MCF 10A (cell line): ENCODE measurements at regions not wholly inside any gene's neighbourhood (a gene's known extent, or its start where the extent isn't known, plus 50 kb on each side); places are given as distances from the start of the nearest gene placed in this dataset.

Experiments
- BruUV-seq: library from RNA; stranded (reverse); fragments of 400-500 nt; replicated peaks from 2 replicates; lab custom pipeline; 2021; lab: Mats Ljungman, UMichigan
- CTCF ChIA-PET: fragments of 300-600 bp; sonication (Branson Sonifier 250); formaldehyde crosslinking; extraction: SDS; loops from one replicate; lab custom pipeline; 2021; ENCODE audit warnings: antibody characterized with exemption, inconsistent platforms; lab: Yijun Ruan, JAX
- POLR2A ChIA-PET: fragments of 300-600, 350-650 bp; sonication (Branson Sonifier 250); formaldehyde crosslinking; extraction: SDS; loops from one replicate; lab custom pipeline; 2020; ENCODE audit warnings: antibody characterized with exemption, inconsistent platforms; lab: Yijun Ruan, JAX
- DNase-seq: peaks from one replicate; pipeline ENCODE4 v3.0.0-alpha.2; 2018; ENCODE audit not compliant: unreplicated experiment
- H3K27ac Mint-ChIP-seq: one replicate; pipeline ENCODE4 v1.8.0; 2022; ENCODE audit warnings: mild to moderate bottlenecking, low read depth, mixed read lengths; ENCODE audit not compliant: unreplicated experiment
- H3K27me3 Mint-ChIP-seq: one replicate; pipeline ENCODE4 v1.8.0; 2022; ENCODE audit warnings: mixed read lengths; ENCODE audit not compliant: insufficient read depth, unreplicated experiment
- H3K36me3 Mint-ChIP-seq: one replicate; pipeline ENCODE4 v1.8.0; 2022; ENCODE audit warnings: mild to moderate bottlenecking, moderate library complexity, mixed read lengths; ENCODE audit not compliant: insufficient read depth, unreplicated experiment
- H3K4me1 Mint-ChIP-seq: one replicate; pipeline ENCODE4 v1.8.0; 2022; ENCODE audit warnings: mixed read lengths; ENCODE audit not compliant: insufficient read depth, unreplicated experiment
- H3K4me3 Mint-ChIP-seq: one replicate; pipeline ENCODE4 v1.8.0; 2022; ENCODE audit warnings: mild to moderate bottlenecking, moderate library complexity, mixed read lengths; ENCODE audit not compliant: unreplicated experiment
- H3K9me3 Mint-ChIP-seq: one replicate; pipeline ENCODE4 v1.8.0; 2022; ENCODE audit warnings: mixed read lengths; ENCODE audit not compliant: unreplicated experiment
- intact Hi-C: fragments of 100-400 bp; cut with micrococcal nuclease; formaldehyde crosslinking; loops from 2 replicates; pipeline ENCODE4 v1.14.1; 2022
- TF ChIP-seq, protein P1 (sequence below): fragments of 200-600 bp; IDR thresholded peaks from one replicate; pipeline ENCODE4 v1.8.0; 2022; ENCODE audit warnings: antibody characterized with exemption, mild to moderate bottlenecking; ENCODE audit not compliant: unreplicated experiment

GRCh38 chr22:47748271-47748670 lies 985.8 kb downstream of the TBC1D22A start:
- intact Hi-C loops: no loop called here
- no peak for DNase-seq
- H3K36me3 Mint-ChIP-seq: no peaks in the 10 kb centered on the region
- H3K9me3 Mint-ChIP-seq: no peaks in the 10 kb centered on the region
- no TSS peak for BruUV-seq
- TF ChIP-seq, protein P1, sequence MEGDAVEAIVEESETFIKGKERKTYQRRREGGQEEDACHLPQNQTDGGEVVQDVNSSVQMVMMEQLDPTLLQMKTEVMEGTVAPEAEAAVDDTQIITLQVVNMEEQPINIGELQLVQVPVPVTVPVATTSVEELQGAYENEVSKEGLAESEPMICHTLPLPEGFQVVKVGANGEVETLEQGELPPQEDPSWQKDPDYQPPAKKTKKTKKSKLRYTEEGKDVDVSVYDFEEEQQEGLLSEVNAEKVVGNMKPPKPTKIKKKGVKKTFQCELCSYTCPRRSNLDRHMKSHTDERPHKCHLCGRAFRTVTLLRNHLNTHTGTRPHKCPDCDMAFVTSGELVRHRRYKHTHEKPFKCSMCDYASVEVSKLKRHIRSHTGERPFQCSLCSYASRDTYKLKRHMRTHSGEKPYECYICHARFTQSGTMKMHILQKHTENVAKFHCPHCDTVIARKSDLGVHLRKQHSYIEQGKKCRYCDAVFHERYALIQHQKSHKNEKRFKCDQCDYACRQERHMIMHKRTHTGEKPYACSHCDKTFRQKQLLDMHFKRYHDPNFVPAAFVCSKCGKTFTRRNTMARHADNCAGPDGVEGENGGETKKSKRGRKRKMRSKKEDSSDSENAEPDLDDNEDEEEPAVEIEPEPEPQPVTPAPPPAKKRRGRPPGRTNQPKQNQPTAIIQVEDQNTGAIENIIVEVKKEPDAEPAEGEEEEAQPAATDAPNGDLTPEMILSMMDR: no peak
- peaks cover 25% of the 10 kb centered on the region for H3K27me3 Mint-ChIP-seq
- peaks cover 11% of the 10 kb centered on the region for H3K4me1 Mint-ChIP-seq
- H3K4me3 Mint-ChIP-seq: no peak overlapping the region
- ChIA-PET POLR2A (no interaction called here), CTCF (no interaction called here)
- no peak overlapping the region for H3K27ac Mint-ChIP-seq

- Mint-ChIP-seq H3K27me3 (peaks cover 20% of the 10 kb centered on the region), H3K9me3 (no peaks in the 10 kb centered on the region), H3K36me3 (no peaks in the 10 kb centered on the region), H3K4me3 (no peak overlapping the region), H3K27ac (no peak overlapping the region), H3K4me1 (peaks cover 5% of the 10 kb centered on the region)
- no TSS peak for BruUV-seq
- TF ChIP-seq, protein P1: no peak
- DNase-seq: no peak
- POLR2A ChIA-PET: no interaction called here
- CTCF ChIA-PET: no interaction called here
- intact Hi-C loops: no loop called here
Measured at GRCh38 chr22:47740109-47740805, 977.8 kb downstream of the TBC1D22A start.

DNA sequence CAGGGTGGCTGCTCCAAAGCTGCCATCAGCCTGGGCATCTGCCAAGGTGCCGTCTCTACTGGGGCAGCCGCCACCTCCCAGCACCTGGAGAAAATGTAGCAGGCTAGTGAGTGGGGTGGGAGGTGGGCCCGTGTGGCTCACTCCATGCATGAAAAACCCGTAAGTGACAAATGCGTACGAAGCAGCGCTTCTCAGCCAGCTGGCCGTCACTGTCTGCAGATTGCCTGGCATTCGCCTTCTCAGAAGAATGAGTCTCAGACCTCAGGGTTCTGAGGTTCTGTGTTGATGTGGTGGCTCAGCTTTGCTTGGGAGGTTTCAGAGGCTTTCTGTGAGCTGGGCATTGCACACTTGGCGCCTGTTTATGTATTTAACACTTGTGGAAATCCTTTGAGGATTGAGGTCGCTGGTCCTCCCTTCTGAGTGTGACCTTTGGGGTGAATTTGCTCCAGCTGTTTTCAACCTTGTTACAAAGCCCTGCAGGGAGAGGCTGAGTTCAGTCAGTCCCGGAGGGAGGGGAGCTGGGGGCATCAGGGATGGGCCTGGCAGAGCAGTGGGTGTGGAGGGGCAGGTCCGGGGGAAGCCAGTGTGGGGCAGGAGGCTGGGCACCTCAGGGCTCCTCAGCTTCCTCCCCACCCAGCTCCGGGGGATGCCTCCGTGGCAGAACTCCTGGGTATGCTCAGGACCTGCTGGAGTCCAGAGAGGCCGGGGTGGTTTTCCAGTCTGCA lies 977.0 kb downstream of the TBC1D22A start:
- CTCF ChIA-PET: no interaction called here
- DNase-seq: no peak
- BruUV-seq: no TSS peak
- peaks cover 20% of the 10 kb centered on the region for H3K27me3 Mint-ChIP-seq
- no peak overlapping the region for H3K4me3 Mint-ChIP-seq
- POLR2A ChIA-PET: no interaction called here
- H3K36me3 Mint-ChIP-seq: no peaks in the 10 kb centered on the region
- intact Hi-C loops: no loop called here
- no peaks in the 10 kb centered on the region for H3K9me3 Mint-ChIP-seq
- peaks cover 5% of the 10 kb centered on the region for H3K4me1 Mint-ChIP-seq
- TF ChIP-seq, protein P1: no peak
- no peak overlapping the region for H3K27ac Mint-ChIP-seq

- Mint-ChIP-seq H3K27ac (no peak overlapping the region), H3K36me3 (no peaks in the 10 kb centered on the region), H3K4me1 (no peaks in the 10 kb centered on the region), H3K27me3 (peaks cover 20% of the 10 kb centered on the region), H3K4me3 (no peak overlapping the region), H3K9me3 (no peaks in the 10 kb centered on the region)
- intact Hi-C loops: no loop called here
- no TSS peak for BruUV-seq
- ChIA-PET CTCF (interaction anchor here (0.6 kb wide), 1 partner anchor 101 kb away, joined by 3 read pairs; no protein-coding TSS in a partner anchor), POLR2A (no interaction called here)
- TF ChIP-seq, protein P1: no peak
- no peak for DNase-seq
Measured at GRCh38 chr22:47738472-47739013, 976.1 kb downstream of the TBC1D22A start.
